TTC549 (cell line): ENCODE measurements at regions not wholly inside any gene's neighbourhood (a gene's known extent, or its start where the extent isn't known, plus 50 kb on each side); places are given as distances from the start of the nearest gene placed in this dataset.
"Not testable (repeated sequence)": the region's sequence is repeated elsewhere in the genome, so short reads cannot be mapped to it uniquely, and the experiment has no call there.

Source experiments
- FAIRE-seq: peaks from 2 replicates; lab custom pipeline; 2012; peaks lifted over from hg19 to GRCh38; lab: Jason Lieb, UNC

DNA sequence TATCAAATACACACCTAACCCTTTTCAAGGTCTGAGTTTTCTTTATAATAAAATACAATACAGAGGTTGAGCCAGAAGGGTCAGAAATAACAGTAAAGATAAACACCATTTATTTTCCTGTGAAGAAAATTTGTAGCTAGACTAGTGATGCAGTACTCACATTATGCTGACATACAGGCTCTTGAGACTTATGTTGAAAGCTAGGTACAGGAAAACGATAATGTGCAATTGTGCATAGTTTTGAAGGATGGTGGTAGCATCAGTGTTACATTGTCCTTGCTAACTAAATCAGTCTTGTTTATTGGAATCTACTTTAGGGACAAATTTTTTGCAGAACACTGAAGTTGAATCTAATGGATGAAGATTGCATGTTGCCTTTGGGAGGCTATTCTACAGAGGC lies 1877.2 kb downstream of the PCDH7 start:
- FAIRE-seq = no peak

DNA sequence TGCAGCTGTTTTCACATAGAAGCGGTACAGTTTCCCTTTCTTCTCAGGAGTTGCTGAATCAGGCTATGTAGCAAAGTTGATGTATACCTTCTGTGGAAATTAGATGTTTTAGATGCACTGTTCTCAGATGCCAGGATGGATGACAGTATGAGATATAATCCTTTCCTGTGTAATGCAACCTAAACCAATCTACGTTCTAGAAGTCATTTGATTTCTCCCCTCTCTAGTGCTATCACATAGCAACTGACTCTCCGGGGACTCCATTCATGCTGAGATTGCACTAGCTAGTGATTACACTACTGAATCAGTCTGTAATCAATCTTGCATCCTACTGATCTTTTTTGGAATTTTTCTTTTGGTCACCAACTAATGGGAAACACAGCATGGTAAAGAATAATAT lies 1881.7 kb downstream of the PCDH7 start:
- FAIRE-seq = no peak

DNA sequence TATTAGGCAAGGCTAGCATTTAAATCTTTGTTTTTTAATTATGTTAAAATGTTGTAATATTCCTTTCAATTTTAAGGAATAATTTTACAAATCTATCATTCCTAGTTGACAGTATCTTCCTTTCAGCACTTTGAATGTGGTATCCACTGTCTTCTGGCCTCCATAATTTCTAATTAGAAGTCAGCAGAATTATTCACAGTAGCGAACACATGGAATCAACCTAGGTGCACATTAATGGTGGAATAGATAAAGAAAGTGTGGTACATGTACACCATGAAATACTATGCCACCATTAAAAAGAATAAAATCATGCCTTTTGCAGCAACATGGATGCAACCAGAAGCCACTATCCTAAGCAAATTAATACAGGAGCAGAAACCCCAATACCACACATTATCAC lies 1887.8 kb downstream of the PCDH7 start:
- FAIRE-seq = no peak

DNA sequence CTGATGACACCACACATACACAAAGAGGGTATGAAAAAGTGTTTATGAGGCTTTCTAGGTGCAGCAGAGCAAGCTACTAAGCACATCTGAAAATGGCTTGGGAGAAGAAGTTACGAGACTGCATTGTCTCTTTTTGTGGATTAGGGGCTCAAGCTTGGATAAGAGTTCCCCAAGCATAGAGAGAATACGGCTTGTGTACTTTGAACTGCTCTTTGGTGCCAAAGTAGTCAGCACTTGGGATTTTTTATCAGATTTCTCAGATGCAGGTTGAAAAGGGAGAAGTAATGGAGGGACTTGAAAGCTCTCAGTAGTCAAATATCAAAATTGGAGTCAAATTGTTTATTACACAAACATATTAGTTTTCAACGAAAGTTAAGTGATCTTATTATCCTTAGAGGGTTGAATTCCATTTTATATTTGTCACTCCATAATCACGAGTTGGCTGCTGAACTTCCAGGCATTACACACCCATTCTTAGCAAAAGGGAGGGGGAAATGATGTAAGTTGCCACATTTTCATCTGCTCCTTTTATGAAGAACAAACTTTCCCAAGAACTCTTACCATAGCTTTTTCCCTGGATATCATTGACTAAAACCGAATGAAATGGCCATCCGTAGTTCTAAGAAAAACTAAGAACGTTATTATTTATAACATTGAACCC lies 1904.9 kb downstream of the PCDH7 start:
- FAIRE-seq = no peak

DNA sequence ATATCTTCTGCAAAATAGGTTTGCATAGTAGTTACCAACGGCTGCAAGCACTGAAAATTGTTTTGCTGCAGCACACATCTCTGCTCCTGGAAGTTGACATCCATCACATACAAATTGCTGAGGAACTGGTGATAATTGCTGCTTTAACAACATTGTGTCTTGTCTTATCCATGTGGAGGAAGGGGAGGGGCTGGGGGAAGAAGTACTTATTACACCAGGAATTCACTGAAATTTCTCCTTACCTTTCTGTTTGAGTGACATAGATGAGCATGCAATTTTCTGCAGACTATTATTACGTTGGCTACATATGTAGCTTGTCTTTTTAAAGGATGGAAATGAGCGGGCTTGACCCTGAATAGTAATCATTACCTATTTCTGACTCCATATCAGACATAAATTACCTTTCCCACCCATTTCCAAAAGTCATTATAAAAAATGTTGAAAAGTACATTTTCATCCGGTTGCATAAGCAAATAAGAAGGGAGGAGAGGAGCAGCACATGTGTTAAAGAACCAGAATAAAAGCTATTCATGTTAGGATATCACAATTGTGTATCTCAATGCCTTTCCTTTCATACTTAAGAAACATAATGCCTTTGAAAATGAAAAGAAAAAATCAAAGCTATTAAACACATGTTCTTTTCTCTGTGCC lies 1905.6 kb downstream of the PCDH7 start:
- no peak for FAIRE-seq

DNA sequence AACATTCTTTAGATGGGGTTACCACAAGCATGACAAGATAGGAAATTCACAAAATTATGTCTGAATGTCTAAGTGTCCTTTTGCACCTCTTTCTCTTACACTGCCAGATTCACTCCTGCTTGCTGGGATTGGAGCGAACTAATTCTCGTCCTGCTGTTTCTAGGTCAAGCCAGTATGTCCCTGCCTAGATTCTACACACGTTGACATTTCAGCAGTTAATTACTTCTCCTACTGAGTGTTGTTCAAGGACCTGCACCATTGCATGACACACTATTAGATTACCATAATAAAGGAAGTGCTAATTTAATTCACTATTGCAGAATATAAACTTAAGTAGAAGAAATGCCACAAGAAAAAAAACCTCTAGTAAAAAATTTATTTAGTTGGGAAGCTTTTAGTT lies 1911.7 kb downstream of the PCDH7 start:
- no peak for FAIRE-seq

DNA sequence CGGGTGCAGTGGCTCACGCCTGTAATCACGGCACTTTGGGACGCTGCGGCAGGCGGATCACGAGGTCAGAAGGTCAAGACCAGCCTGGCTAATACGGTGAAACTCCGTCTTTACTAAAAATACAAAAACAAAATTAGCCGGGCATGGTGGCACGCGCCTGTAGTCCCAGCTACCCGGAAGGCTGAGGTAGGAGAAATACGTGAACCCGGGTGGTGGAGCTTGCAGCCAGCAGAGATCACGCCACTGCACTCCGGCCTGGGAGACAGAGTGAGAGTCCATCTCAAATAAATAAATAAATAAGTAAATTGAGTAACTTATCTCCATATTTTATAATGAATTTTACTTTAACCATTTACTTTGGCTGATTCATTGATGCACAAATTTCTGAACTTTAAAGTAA lies 1913.3 kb downstream of the PCDH7 start:
- FAIRE-seq = no peak

DNA sequence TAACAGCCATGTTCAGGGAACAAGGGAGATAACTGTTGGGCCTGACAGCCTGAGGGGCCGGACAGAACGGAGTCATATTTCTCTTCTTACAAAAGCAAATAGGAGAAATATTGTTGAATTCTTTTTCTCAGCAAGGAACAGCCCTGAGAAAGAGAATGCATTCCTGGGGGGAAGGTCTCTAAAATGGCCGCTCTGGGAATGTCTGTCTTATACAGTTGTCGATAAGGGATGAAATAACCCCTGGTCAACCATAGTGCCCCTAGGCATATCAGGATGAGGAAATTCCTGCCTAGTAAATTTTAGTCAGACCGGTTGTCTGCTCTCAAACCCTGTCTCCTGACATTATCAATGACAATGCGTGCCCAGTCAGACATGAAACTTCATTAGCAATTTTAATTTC lies 1925.5 kb downstream of the PCDH7 start:
- no peak for FAIRE-seq

DNA sequence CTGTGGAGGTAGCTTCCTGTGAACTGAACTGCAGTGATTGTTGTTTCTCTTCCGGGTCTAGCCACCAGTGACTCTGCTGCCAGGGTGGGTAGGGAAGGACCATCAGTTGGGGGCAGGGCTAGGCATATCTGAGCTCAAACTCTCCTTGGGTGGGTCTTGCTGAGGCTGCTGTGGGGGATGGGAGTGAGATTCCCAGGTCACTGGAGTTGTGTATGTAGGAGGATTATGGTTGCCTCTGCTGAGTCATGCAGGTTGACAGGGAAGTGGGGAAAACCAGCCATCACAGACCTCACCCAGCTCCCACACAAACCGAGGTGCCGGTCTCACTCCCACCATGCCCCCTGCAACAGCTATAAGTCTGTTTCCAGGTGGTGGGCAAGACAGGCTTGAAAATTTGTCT lies 1937.8 kb downstream of the PCDH7 start:
- FAIRE-seq = no peak

DNA sequence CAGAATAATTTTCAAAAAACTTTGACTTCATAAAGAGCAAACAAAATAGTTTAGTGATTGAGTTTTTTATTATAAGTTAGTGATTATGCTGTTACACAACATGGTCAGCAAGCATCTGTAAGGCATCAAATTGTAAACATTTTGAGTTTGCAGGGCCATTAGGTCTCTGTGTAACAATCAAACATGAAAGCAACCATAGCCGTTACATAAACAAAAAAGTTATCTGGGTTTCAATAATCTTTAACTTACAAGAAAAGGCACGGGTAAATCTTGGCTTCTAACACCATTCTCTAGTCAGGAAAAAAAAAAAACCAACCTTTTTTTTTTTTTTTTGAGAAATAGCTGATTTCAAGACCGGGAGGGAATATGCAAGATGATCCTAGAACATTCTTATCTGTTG lies 1941.1 kb downstream of the PCDH7 start:
- no peak for FAIRE-seq

DNA sequence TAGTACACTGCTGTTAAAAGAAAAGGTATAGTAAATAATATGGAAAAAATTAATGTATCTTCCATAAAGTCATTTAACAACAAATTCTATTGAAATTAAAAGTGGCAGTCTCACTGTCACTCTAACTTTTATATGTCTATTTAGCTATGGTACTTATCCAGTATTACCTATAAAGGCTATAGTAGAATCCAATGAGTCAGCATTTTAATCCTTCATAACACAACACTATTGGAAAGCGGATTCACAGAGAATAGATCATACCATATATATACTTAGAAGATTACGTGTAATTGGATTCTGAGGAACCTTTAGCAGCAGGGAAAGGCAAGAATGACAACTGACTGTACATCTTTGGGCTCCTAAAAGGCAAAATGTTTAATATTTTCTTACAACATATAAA lies 1942.6 kb downstream of the PCDH7 start:
- no peak for FAIRE-seq

DNA sequence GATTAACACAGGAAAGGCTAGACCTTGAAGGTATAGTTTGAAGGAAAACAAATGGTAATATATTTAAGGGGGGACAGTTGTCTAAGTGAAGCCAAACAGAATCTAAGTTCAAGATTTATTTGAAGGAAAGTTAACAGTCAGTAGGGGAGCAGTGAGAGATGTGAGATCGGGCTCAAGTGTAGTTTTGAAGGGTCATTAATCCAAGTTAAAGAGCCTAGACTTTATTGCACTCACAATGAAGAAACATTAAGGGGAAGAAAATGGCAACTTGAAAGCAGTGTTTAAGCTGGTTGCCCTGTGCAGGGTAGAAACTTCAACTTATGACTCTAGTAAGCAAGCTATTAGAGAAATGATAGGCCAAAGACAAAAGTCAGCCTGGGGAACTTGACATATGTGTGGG lies 1952.2 kb downstream of the PCDH7 start:
- no peak for FAIRE-seq

DNA sequence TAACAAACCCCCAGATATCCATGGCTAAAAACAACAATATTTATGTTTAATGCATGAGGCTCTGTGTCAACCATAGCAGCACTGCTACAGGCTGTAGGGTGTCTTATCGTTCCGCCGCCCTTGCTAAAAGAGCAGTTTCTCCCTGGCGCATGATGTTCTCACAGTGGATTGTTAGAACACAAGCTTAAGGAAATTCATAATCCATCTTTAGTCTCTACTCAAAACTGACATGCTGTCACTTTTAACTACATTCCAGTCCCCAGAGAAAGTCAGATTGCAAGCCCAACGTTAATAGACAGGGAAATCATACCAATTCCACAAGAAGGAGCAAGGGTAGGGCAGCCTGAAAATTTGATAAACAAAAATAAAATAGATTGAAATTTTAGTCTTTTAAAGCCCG lies 1960.8 kb downstream of the PCDH7 start:
- FAIRE-seq = no peak

DNA sequence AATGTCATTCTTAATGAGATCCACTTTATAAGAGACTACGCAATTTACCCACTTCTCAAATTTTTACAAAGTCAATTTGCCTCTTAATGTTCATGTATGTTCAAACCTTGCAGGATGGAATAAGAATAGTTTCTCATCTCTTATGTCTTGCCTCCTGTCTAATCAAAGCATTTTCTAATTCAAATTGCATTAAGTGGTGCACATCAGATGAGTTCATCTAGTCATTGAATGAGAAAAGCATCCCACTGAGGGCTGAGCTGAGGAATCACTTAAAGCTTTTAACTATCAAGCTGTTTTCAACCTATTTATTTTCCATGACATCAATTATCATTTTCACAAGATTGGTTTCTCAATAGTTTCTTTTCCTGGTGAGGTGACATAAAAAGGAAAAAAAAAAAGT lies 1964.0 kb downstream of the PCDH7 start:
- FAIRE-seq = no peak

DNA sequence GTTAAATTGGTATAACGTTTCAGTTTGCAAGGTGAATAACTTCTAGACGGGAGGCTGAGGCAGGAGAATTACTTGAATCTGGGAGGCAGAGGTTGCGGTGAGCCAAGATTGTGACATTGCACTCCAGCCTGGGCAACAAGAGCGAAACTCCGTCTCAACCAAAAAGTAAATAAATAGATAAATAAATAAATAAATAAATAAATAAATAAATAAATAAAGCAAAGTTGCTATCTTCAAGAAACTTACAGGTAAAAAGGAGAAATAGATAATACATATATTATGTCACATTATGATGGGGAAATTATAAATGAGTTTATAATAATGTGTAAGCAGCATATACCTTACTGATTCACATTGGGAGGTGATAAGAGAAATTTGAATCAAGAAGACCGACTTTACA lies 1966.0 kb downstream of the PCDH7 start:
- no peak for FAIRE-seq

DNA sequence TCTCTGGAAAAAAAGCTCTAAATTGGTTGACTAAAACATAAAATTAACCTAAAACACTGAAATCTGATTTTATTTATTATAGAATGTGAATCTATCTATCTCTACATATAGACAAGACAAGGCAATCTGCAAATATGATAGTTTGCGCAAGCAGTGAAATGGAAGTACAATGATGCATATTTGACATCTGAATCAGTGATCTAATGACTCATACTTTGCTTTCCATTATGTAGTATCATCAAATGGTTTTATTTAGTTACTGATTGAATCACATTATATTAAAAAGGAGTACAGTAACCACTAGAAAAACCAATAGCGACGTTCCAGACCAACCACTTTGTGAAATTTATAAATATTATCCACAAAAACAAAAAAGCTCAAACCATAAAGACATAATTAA lies 1969.3 kb downstream of the PCDH7 start:
- no peak for FAIRE-seq

DNA sequence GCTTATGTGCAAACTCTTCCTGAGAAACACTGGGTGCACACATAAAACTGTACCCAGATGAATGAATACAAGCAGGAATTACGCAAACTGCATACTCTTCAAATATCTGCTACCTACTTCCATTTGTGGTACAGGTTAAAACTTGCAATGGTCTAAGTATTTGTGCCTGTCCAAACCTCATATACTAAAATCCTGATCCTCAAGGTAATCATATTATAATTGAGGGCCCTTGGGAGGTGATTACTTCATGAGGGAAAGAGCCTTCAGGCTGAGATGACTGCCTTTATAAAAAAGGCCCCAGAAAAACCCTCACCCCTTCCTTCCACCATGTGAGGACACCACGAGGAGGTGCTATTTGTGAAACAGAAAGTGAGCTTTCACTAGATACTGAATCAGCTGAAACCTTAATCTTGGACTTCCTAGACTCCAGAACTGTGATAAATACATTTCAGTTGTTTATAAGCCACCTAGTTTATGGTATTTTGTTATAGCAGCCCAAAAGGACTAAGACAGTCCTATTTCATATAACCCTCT lies 1977.2 kb downstream of the PCDH7 start:
- no peak for FAIRE-seq

DNA sequence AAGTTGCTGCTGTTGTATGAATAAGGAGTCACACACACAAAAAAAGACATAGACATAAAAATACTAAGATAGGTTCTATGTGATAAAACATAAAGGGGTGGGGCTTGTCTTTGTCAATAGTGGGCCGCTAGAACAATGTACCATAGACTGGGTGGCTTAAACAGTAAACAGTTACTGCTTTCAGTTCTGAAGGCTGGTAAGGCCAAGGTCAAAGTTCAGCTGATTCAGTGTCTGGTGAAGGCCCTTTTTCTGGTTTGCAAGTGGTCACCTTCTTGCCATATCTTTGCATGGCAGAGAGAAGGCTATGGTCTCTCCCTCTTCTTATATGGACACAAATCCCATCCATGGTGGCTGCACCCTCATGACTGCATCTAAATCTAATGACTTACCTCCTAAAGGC lies 1980.7 kb downstream of the PCDH7 start:
- no peak for FAIRE-seq

DNA sequence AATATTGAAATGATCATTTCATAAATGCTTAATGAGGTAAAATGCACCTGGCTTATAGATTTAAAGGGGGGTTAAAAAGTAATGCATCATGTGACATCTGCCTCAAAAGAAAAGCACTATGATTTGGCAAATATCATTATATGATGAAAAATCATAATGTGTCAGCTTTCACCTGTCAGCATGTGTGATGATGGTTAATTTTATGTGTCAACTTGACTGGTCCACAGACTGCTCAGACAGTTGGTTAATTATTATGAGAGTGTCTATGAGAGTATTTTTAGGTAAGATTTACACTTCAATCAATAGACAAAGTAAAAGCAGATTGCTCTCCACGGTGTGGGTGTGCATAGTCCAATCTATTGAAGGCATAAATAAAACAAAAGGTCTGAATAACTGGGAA lies 1986.7 kb downstream of the PCDH7 start:
- no peak for FAIRE-seq

DNA sequence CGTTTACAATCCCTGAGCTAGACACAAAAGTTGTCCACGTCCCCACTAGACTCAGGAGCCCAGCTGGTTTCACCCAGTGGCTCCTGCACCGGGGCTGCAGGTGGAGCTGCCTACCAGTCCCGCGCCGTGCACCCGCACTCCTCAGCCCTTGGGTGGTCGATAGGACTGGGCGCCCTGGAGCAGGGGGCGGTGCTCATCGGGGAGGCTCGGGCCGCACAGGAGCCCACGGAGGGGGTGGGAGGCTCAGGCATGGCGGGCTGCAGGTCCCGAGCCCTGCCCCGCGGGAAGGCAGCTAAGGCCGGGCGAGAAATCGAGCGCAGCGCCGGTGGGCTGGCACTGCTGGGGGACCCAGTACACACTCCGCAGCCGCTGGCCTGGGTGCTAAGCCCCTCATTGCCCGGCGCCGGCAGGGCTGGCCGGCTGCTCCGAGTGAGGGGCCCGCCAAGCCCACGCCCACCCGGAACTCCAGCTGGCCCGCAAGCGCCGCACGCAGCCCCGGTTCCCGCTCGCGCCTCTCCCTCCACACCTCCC lies 1996.0 kb downstream of the PCDH7 start:
- not testable (repeated sequence) for FAIRE-seq

DNA sequence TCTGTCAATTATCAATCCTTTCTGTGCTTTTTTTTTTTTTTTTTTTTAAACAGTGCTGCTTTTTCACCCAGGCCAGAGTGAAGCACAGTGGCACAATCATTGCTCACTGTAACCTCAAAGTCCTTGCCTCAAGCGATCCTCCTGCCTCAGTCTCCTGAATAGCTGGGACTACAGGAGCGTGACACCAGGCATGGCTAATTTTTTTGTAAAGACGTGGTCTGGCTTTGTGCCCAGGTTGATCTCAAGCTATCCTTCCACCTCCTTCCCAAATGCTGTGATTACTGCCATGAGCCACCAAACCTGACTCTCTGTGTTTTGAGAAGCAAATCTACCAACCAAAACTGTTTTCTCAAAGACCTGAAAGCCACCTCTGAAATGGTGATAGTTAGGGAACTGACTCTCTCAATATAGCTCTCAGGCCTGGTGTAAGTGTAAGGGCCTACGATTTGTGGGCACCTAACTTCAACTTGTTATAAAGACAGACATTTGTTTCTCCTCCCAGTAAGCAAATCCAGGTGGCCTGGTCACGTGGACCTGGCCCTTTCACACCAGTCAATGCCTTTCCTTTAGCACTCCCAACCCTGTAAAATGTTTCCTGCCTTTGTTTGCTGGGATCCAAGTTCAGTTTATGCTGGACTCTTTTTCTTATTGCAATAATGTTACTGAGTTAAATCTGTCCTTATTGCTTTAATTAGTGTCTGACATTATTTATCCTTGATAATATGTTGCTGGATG lies 2015.9 kb downstream of the PCDH7 start:
- FAIRE-seq = no peak

DNA sequence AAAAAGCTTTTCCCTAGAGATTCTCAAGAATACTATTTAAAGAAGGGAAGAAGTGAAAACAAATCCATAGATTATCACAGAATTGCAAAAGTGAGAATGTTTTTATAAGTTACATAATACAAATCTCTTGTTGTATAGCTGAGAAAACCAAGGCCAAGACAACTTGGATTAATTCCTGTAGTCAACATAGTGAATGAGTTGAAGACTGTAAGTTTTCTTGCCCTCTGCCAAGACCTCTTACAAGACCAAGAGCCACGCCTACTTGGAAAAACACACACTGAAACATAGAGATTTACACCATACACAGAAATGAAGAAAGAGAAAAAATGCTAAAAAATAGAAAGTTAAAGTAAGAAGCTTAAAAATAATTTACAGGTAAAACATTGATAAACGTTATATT lies 2024.0 kb downstream of the PCDH7 start:
- no peak for FAIRE-seq

DNA sequence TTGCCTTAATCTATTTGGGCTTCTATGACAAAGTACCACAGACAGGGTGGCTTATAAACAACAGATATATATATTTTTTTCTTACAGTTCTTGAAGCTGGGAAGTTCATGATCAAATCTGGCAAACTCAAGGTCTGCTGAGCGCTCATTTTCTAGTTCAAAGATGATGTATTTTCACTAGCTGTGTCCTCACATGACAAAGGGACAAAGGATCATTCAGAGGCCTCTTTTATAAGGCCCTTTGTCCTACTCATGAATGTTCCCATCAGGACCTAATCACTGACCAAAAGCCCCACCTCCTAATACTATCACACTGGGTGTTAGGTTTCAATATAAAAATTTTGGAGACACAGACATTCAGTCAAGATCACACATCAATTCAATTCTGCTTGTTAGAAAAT lies 2025.2 kb downstream of the PCDH7 start:
- no peak for FAIRE-seq
